ENCODE measurements at regions not wholly inside any gene's neighbourhood (a gene's known extent, or its start where the extent isn't known, plus 50 kb on each side); places are given as distances from the start of the nearest gene placed in this dataset.

DNA sequence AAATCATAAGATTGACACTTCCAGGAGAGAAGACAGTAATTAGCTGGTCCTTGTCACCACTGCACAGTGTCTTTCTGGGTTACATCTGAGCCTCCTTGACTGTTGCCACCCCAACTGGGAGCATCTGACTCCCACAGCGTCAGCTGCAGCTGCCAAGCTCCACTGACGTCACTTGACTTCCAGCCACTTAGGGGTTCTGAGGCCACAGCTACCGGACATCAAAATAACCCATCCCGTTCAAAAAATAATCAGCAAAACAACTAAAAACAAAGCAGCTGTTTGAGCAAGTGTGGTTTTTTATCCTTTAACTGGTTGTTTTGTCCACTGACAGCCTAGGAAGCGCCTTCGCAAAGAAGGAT is 206.5 kb upstream of the AGAP1 start:
- no peak for DNase-seq (ENCODE audit: low read depth in 2 of 3, low spot score in 2 of 3)

DNA sequence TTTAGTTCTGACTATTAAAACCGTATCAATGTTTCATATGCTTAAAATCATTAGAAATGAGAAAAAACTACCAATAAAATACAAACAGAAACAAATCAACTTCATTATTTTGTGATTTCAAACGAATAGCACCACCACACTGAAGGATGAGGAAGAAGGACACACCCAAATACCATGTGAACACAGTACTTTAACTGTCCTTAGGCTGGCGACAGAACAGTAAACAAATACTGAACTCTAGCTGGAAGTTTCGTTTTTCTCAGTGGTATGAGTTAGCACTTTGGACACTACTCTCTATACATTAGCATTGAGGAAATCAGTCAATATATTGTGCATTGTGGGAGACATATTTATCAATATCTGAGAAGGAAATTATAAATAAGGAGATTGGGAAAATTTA is 202.4 kb upstream of the AGAP1 start:
- DNase-seq (ENCODE audit: low read depth in 2 of 3, low spot score in 2 of 3) = no peak

GRCh38 chr2:235293061-235293460 is 200.8 kb upstream of the AGAP1 start:
- no peak for DNase-seq (ENCODE audit: low read depth in 2 of 3, low spot score in 2 of 3)

- DNase-seq (ENCODE audit: low read depth in 2 of 3, low spot score in 2 of 3) = no peak
These were observed 198.0 kb upstream of the AGAP1 start for GRCh38 chr2:235295831-235296230.

DNA sequence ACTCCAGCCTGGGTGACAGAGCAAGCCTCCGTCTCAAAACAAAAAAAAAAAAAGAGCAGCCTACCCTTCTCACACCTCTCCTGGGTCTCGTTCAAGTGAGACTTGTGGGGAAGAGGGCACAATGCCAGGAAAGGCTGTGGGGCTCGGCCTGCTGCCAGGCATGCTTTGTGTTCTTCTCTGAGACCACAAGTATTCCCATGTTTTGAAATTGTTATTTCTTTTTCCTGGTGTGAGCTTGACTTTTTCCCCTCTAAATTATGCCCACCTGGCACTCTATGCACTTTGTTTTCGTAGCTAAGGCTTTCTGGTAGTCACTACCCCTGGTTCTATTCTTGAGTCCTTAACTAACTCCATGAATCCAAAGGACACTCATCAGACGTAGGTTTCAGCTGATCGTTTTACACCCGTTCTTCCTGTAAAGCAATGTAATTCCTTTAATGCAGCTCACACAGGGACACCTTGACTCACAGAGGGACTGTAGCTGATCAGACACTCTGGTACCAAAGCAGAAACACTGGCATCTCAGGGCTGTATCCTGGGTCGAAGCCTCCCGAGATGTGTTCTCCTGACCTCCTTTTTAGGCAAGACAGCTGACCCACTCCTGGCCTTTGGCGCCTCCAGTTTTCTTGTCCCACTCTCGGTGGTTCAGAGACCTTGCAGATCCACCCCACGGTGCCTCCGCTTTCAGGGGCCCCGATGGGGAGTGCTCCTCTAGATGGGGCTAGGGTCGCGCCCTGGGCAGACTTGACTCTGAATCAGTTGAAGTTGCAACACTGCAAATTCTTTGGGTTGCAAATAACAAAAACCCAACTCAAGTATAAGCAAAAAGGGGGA is 193.3 kb upstream of the AGAP1 start:
- DNase-seq (ENCODE audit: low read depth in 2 of 3, low spot score in 2 of 3) = no peak

DNA sequence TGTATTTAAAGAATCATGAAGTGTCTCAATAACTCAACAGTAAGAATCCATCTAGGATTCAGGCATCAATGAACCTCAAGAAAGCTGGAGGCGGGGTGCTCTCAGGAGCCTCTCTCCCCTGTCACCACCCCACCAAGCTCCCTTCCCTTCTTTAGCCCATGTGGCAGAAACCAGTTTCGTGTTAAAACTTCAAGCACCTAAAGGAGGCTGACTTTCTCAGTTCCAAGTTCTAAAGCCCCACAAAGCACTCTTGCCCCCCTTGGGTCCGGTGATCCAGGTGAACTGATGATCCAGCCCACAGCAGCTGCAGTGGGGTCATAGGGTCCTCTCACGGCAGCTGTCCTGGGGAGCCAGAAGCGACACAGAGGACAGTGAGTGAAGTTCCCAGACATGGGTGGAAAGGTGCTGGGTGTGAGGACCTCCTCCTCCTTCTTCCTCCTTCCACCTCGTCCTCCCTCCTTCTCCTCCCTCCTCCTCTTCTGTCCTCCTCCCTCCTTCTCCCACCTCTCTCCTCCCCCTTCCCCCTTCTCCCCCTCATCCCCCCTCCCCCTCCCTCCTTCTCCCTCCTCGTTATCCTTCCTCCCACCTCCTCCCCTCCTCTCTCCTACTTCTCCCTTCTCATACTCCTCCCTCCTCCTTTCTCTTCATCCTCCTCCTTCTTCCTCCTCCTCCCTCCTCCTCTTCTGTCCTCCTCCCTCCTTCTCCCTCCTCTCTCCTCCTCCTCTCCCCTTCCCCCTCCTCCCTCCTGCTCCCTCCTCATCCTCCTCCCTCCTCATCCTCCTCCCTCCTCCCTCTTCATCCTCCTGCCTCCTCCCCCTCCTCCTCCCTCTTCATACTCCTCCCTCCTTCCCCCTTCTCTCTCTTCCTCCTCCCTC is 192.4 kb upstream of the AGAP1 start:
- DNase-seq (ENCODE audit: low read depth in 2 of 3, low spot score in 2 of 3) = no peak

DNA sequence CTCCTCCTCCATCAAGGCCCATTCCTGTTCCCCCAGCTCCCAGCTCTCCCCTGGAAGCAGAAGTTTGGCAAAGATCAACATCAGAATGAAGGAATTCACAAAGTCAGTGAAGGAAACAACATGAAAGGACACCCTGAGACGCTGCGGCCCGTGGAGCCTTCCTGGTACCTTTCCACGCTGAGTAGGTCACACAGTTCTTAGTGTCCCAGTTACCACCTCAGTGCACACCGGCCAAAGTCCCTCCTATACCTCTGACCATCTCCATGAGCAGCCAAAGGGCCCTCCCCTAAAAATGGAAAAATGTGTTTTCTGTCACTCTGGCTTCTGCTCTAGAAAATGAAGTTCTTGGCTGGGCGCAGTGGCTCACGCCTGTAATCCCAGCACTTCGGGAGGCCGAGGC is 191.6 kb upstream of the AGAP1 start:
- DNase-seq (ENCODE audit: low read depth in 2 of 3, low spot score in 2 of 3) = no peak

- DNase-seq (ENCODE audit: low read depth in 2 of 3, low spot score in 2 of 3) = no peak
These were observed 190.1 kb upstream of the AGAP1 start for GRCh38 chr2:235303499-235304291.

- no peak for DNase-seq (ENCODE audit: low read depth in 2 of 3, low spot score in 2 of 3)
These were observed 188.2 kb upstream of the AGAP1 start for GRCh38 chr2:235305678-235306077.

DNA sequence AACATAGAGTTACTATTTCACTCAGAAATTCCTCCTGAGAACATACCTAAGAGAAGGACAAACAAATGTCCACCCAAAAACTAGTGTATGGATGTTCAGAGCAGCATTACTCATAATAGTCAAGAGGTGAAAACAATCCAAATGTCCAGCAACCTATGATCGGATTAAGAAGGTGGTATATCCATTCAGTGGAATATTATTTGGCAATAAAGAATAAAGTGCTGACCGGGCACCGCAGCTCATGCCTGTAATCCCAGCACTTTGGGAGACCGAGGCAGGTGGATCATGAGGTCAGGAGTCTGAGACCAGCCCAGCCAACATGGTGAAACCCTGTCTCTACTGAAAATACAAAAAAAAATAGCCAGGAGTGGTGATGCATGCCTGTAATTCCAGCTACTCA is 182.8 kb upstream of the AGAP1 start:
- no peak for DNase-seq (ENCODE audit: low read depth in 2 of 3, low spot score in 2 of 3)

GRCh38 chr2:235312571-235312970 is 181.3 kb upstream of the AGAP1 start:
- no peak for DNase-seq (ENCODE audit: low read depth in 2 of 3, low spot score in 2 of 3)

DNA sequence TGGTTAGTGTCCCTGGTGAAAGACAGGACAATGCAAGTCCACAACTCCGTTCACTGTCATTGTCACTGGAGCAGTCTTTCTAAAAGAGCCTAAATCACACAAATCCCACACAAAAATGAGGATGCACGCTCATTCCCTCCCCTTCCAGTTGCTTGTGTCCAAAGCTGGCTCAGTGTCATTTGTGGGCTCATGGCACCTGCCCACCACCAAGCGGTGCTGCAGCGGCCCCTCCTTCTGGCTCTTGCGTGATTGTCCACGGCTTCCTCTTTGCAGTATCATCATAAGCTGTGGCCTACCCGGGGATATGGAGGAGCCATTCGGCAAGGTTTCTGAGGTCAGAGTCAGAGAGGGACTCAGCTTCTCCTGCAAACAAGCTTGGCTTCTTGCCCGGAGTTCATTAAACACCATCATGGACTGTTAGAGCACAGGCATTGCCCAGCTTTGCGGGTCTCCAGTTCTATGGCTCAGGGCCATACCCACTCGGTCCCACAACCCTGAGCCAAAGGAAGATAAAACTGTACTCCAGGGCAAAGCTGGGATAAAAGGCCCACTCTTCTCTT is 179.4 kb upstream of the AGAP1 start:
- no peak for DNase-seq (ENCODE audit: low read depth in 2 of 3, low spot score in 2 of 3)

GRCh38 chr2:235319095-235319494 is 174.7 kb upstream of the AGAP1 start:
- DNase-seq (ENCODE audit: low read depth in 2 of 3, low spot score in 2 of 3) = no peak

DNA sequence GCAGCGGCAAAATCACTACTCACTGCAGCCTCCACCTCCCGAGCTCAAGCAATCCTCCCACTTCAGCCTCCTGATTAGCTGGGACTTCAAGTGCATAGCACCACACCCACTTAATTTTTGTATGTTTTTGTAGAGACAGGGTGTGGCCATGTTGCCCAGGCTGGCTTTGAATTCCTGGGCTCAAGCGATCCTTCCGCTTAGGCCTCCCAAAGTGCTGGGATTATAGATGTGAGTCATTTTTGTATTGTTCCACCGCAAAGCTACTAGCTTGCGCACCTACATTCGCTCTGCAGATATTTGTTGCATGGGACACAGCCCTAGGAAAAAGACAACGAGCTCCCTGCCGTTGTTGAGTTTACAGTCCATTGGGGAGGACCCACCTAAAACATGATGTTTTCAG is 173.5 kb upstream of the AGAP1 start:
- no peak for DNase-seq (ENCODE audit: low read depth in 2 of 3, low spot score in 2 of 3)

DNA sequence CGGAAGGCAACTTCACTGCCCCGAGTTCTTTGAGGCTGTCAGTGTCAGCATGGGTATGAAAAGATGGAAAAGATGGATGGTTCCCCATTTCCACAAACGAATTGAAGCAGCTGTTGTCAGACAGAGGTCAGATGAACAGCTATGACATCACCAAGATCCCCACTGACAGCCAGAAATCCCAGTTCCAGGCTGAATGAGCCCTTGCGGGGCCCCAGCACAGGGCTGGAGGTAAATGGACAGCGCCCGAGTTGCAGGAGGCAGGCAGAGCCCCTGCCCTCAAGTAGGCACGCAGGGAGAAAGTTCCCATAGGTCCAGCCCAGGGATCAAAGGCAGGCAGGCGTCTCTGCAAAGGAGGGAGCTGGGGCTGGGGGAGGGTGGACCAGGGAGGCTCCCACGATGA is 169.5 kb upstream of the AGAP1 start:
- no peak for DNase-seq (ENCODE audit: low read depth in 2 of 3, low spot score in 2 of 3)

DNA sequence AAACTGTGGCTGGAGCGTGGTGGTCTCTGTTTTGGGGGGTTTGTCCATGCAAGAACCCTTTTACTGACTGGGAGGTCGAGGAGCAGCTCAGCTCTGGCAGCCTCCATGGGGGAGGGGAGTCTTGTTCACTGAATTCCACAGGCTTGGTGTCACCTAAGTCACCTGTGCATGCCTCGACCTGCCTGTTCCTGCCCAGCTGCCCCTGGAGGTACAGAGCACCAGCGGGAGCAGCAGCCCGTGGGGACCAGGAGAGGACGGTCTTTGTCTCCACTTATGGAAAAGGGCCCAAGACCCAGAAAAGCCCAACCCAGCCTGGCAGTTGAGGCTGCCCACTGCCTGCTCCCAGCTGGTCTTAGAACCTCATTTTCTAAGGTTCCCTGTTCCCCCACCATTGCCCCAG is 168.7 kb upstream of the AGAP1 start:
- no peak for DNase-seq (ENCODE audit: low read depth in 2 of 3, low spot score in 2 of 3)

DNA sequence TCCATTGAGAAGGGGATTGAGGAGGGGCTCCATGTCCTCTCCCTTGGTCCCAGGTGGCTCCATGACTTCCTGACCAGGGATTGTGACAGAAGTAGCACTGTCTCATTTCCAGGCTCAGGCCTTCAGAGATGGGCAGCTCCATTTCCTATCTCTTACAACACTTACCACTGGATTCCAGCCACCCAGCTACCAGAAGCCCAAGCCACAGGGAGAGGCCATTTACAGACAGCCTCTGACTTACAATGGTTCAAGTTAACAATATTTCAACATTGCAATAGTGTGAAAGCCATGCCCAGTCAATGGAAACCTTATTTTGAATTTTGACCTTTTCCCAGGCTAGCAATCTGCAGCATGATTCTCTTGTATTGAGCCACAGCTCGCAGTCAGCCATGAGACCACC is 164.9 kb upstream of the AGAP1 start:
- no peak for DNase-seq (ENCODE audit: low read depth in 2 of 3, low spot score in 2 of 3)

GRCh38 chr2:235330775-235331451 is 162.9 kb upstream of the AGAP1 start:
- DNase-seq (ENCODE audit: low read depth in 2 of 3, low spot score in 2 of 3) = no peak

GRCh38 chr2:235332240-235332890 is 161.5 kb upstream of the AGAP1 start:
- no peak for DNase-seq (ENCODE audit: low read depth in 2 of 3, low spot score in 2 of 3)

GRCh38 chr2:235333076-235333475 is 160.8 kb upstream of the AGAP1 start:
- no peak for DNase-seq (ENCODE audit: low read depth in 2 of 3, low spot score in 2 of 3)
